ENCODE measurements at regions not wholly inside any gene's neighbourhood (a gene's known extent, or its start where the extent isn't known, plus 50 kb on each side); places are given as distances from the start of the nearest gene placed in this dataset.

DNA sequence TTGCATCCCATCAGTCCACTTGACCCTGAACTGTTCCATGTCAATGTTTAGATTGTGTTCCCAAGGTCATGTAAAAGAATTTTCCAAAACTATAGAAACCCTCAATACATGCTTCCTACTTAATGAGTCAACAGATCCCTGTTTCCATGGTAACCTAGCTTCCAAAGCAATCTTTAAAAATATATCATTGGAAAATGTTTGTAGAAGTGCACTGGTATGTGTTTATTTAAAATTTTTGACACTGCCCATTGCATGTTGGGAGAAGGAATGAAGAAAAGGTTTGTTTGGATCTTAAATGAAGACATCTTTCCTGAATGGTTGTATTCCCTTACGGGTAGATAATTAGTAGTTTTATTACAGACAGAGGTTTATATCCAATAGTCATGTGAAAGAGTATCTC is 345.3 kb downstream of the GABRG1 start:
- TF ChIP-seq, protein P1, sequence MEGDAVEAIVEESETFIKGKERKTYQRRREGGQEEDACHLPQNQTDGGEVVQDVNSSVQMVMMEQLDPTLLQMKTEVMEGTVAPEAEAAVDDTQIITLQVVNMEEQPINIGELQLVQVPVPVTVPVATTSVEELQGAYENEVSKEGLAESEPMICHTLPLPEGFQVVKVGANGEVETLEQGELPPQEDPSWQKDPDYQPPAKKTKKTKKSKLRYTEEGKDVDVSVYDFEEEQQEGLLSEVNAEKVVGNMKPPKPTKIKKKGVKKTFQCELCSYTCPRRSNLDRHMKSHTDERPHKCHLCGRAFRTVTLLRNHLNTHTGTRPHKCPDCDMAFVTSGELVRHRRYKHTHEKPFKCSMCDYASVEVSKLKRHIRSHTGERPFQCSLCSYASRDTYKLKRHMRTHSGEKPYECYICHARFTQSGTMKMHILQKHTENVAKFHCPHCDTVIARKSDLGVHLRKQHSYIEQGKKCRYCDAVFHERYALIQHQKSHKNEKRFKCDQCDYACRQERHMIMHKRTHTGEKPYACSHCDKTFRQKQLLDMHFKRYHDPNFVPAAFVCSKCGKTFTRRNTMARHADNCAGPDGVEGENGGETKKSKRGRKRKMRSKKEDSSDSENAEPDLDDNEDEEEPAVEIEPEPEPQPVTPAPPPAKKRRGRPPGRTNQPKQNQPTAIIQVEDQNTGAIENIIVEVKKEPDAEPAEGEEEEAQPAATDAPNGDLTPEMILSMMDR (IDR thresholded peaks at IDR 0.05) = no peak
- no peak for TF ChIP-seq POLR2A (IDR thresholded peaks at IDR 0.05)

Measured in Peyer's patch (tissue), 4 donors.